CD14-positive monocyte (primary cell): ENCODE measurements at regions not wholly inside any gene's neighbourhood (a gene's known extent, or its start where the extent isn't known, plus 50 kb on each side); places are given as distances from the start of the nearest gene placed in this dataset.

ENCODE experiments used
- DNase-seq, 3 donors: peaks; one replicate each; pipeline ENCODE4 v3.0.0-alpha.2; 2011 to 2022
- H2AFZ ChIP-seq: 2 replicates; pipeline ENCODE4 v1.6.0; 2012; ENCODE audit warnings: mild to moderate bottlenecking, low read depth, low read length, inconsistent platforms; ENCODE audit not compliant: insufficient read depth, poor library complexity, severe bottlenecking
- H3K27ac ChIP-seq, 2 donors: 1 replicate in 1 of 2; 2 replicates in 1 of 2; pipeline ENCODE4 v1.5.1; 2012 to 2013; ENCODE audit warnings: low read length in 2 of 2, control low read depth in 1 of 2, inconsistent platforms in 1 of 2, low read depth in 1 of 2, mild to moderate bottlenecking in 1 of 2
- H3K27me3 ChIP-seq, 2 donors: one replicate each; pipeline versions ENCODE4 v1.6.0 to v1.6.1; 2011 to 2013; ENCODE audit warnings: low read length in 2 of 2; ENCODE audit not compliant: control insufficient read depth in 2 of 2, insufficient read depth in 2 of 2
- H3K36me3 ChIP-seq, 2 donors: replicated peaks in 1 of 2; 1 replicate in 1 of 2; 2 replicates in 1 of 2; pipeline versions ENCODE4 v1.5.1 to v1.6.1; 2012 to 2013; ENCODE audit warnings: low read length in 2 of 2, control low read depth in 1 of 2, inconsistent platforms in 1 of 2, mild to moderate bottlenecking in 1 of 2; ENCODE audit not compliant: insufficient read depth in 2 of 2, control insufficient read depth in 1 of 2
- H3K4me1 ChIP-seq, 2 donors: 1 replicate in 1 of 2; 2 replicates in 1 of 2; pipeline versions ENCODE4 v1.5.1 to v1.6.1; 2012 to 2013; ENCODE audit warnings: low read length in 2 of 2, control low read depth in 1 of 2, inconsistent platforms in 1 of 2, mild to moderate bottlenecking in 1 of 2, moderate library complexity in 1 of 2; ENCODE audit not compliant: insufficient read depth in 2 of 2, control insufficient read depth in 1 of 2
- H3K4me2 ChIP-seq: replicated peaks from 2 replicates; pipeline ENCODE3; 2012; ENCODE audit warnings: low read length, moderate library complexity, mild to moderate bottlenecking; ENCODE audit not compliant: poor library complexity, severe bottlenecking; ENCODE audit errors: extremely low read depth
- H3K4me3 ChIP-seq, 3 experiments: fragments of 200-600 bp in 1 of 3; sonication (generic) in 1 of 3; replicated peaks in 1 of 3; 1 replicate in 2 of 3; 2 replicates in 1 of 3; pipeline ENCODE4 v1.5.1; 2011 to 2013; ENCODE audit warnings: low read length in 3 of 3, mild to moderate bottlenecking in 3 of 3, control low read depth in 2 of 3, low read depth in 2 of 3, inconsistent platforms in 1 of 3, moderate library complexity in 1 of 3
- H3K79me2 ChIP-seq: 2 replicates; pipeline ENCODE4 v1.6.0; 2012; ENCODE audit warnings: mild to moderate bottlenecking, control low read depth, inconsistent platforms, low read length, moderate library complexity; ENCODE audit not compliant: insufficient read depth
- H3K9ac ChIP-seq: 2 replicates; pipeline ENCODE4 v1.6.0; 2017; ENCODE audit warnings: low read length, mild to moderate bottlenecking; ENCODE audit not compliant: insufficient read depth, poor library complexity, severe bottlenecking
- H3K9me3 ChIP-seq, 2 donors: replicated peaks in 1 of 2; 1 replicate in 1 of 2; 2 replicates in 1 of 2; pipeline versions ENCODE4 v1.5.1 to v1.6.1; 2012 to 2013; ENCODE audit warnings: low read length in 2 of 2, control low read depth in 1 of 2; ENCODE audit not compliant: control insufficient read depth in 1 of 2, insufficient read depth in 1 of 2
- H4K20me1 ChIP-seq: 2 replicates; pipeline ENCODE4 v1.6.0; 2012; ENCODE audit warnings: mild to moderate bottlenecking, low read length, control low read depth, moderate library complexity; ENCODE audit not compliant: insufficient read depth
- H3K27ac Mint-ChIP-seq, 7 donors: one replicate each; pipeline ENCODE4 v1.8.0; 2020; ENCODE audit warnings: mild to moderate bottlenecking in 7 of 7, mixed read lengths in 7 of 7, moderate library complexity in 6 of 7, inconsistent platforms in 2 of 7
- H3K27me3 Mint-ChIP-seq, 3 donors: one replicate each; pipeline ENCODE4 v1.8.0; 2021 to 2022; ENCODE audit warnings: low read depth in 3 of 3, mild to moderate bottlenecking in 3 of 3, mixed read lengths in 3 of 3, moderate library complexity in 3 of 3, inconsistent platforms in 1 of 3
- H3K36me3 Mint-ChIP-seq, 2 donors: one replicate each; pipeline ENCODE4 v1.8.0; 2020; ENCODE audit warnings: mixed read lengths in 2 of 2, inconsistent platforms in 1 of 2, mild to moderate bottlenecking in 1 of 2
- H3K4me1 Mint-ChIP-seq: one replicate; pipeline ENCODE4 v1.8.0; 2020; ENCODE audit warnings: mild to moderate bottlenecking, mixed read lengths
- H3K4me3 Mint-ChIP-seq, 2 donors: one replicate each; pipeline ENCODE4 v1.8.0; 2020; ENCODE audit warnings: mild to moderate bottlenecking in 2 of 2, mixed read lengths in 2 of 2, moderate library complexity in 1 of 2
- H3K9me3 Mint-ChIP-seq, 7 donors: one replicate each; pipeline ENCODE4 v1.8.0; 2020 to 2022; ENCODE audit warnings: mixed read lengths in 7 of 7, mild to moderate bottlenecking in 6 of 7, moderate library complexity in 6 of 7, inconsistent platforms in 2 of 7
- CTCF ChIP-seq: fragments of 200-600 bp; IDR thresholded peaks from one replicate; pipeline ENCODE4 v1.8.0; 2022; ENCODE audit warnings: antibody characterized with exemption, mild to moderate bottlenecking
- WGBS: methylation state at CpG from one replicate; pipeline ENCODE4 v1.1.5; 2013; ENCODE audit warnings: missing lambda C conversion rate; ENCODE audit not compliant: insufficient coverage; 5-methylcytosine and 5-hydroxymethylcytosine counted together
- intact Hi-C, 2 donors: fragments of 100-400 bp; cut with micrococcal nuclease; formaldehyde crosslinking; loops; one replicate each; pipeline versions ENCODE4 v1.15.0 to v1.15.1; 2023

- intact Hi-C loops: no loop called here
- Mint-ChIP-seq H3K9me3 (peaks cover 0 to 2% (median 0%) of the 10 kb centered on the region in 7 donors), H3K4me3 (no peak overlapping the region), H3K4me1 (peaks cover 26% of the 10 kb centered on the region), H3K27ac (no peak overlapping the region), H3K27me3 (peaks cover 0 to 3% (median 0%) of the 10 kb centered on the region in 3 donors), H3K36me3 (no peaks in the 10 kb centered on the region)
- Histone ChIP-seq H3K36me3 (no peaks in the 10 kb centered on the region), H3K4me2 (no peak overlapping the region), H2AFZ (no peak overlapping the region), H3K9ac (no peak overlapping the region), H3K4me1 (peaks cover 0 to 7% of the 10 kb centered on the region in 2 donors), H3K27ac (no peak overlapping the region), H3K27me3 (no peaks in the 10 kb centered on the region), H3K79me2 (no peaks in the 10 kb centered on the region), H3K9me3 (no peaks in the 10 kb centered on the region), H3K4me3 (no peak overlapping the region), H4K20me1 (no peaks in the 10 kb centered on the region)
- no CpG with 5 or more reads among the region's 1 CpG for WGBS
- no peak for DNase-seq
- TF ChIP-seq CTCF: no peak
Measured at GRCh38 chr2:58616961-58617360, 375.8 kb upstream of the FANCL start.

GRCh38 chr2:58614219-58614618 lies 373.1 kb upstream of the FANCL start:
- no peaks in the 10 kb centered on the region for H3K36me3 ChIP-seq
- H3K9me3 Mint-ChIP-seq: peaks cover 0 to 2% (median 0%) of the 10 kb centered on the region in 7 donors
- no peaks in the 10 kb centered on the region for H3K27me3 ChIP-seq
- peak overlapping the region; percentile 19 for H2AFZ ChIP-seq
- peaks cover 5 to 12% of the 10 kb centered on the region in 2 donors for H3K4me1 ChIP-seq
- no peaks in the 10 kb centered on the region for H3K36me3 Mint-ChIP-seq
- H3K4me2 ChIP-seq: peak overlapping the region; percentile 35
- peak overlapping the region in 1 of 2 donors; percentile 2 for H3K27ac ChIP-seq
- H3K9me3 ChIP-seq: no peaks in the 10 kb centered on the region
- TF ChIP-seq CTCF: no peak
- DNase-seq: no peak
- no CpG with 5 or more reads among the region's 2 CpGs for WGBS
- peaks cover 0 to 3% (median 0%) of the 10 kb centered on the region in 3 donors for H3K27me3 Mint-ChIP-seq
- peak overlapping the region in 1 of 2 donors; percentile 51 for H3K4me3 Mint-ChIP-seq
- peak overlapping the region in 1 of 3 experiments; percentile 31 for H3K4me3 ChIP-seq
- H3K9ac ChIP-seq: no peak overlapping the region
- H3K79me2 ChIP-seq: no peaks in the 10 kb centered on the region
- H3K4me1 Mint-ChIP-seq: peaks cover 28% of the 10 kb centered on the region
- H4K20me1 ChIP-seq: no peaks in the 10 kb centered on the region
- H3K27ac Mint-ChIP-seq: no peak overlapping the region
- intact Hi-C loops: no loop called here
